ENCODE measurements at regions not wholly inside any gene's neighbourhood (a gene's known extent, or its start where the extent isn't known, plus 50 kb on each side); places are given as distances from the start of the nearest gene placed in this dataset.
"Not testable (repeated sequence)": the region's sequence is repeated elsewhere in the genome, so short reads cannot be mapped to it uniquely, and the experiment has no call there.

DNA sequence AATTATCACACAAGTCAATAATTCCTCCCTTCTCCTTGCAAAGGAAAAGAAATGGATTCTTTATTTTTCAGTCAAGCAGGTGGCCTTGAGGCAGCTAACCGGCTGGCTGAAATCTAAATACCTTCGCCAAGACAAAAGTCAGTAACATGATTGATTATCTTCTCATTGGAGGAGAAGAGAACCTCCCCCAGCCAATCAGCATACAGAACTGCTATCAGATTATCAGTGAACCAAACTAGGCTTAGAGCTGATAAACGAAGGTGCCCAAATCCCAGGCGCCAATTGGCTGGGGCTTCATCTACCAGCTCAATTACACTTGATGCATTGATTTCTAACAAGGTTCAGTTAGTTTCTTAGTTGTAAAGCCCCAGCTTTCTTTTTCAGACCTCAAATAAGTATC is 152.4 kb upstream of the NOCT start:
- no peaks in the 10 kb centered on the region for H3K79me2 ChIP-seq (ENCODE audit: low read length)
- no peaks in the 10 kb centered on the region for H3K9me2 ChIP-seq (replicated peaks; ENCODE audit: low read length)
- no peak overlapping the region for H3K27ac ChIP-seq (ENCODE audit: low read length)
- H3K4me1 ChIP-seq (ENCODE audit: insufficient read depth, low read length): no peaks in the 10 kb centered on the region
- POLR2A ChIA-PET (ENCODE audit: unreplicated experiment): no interaction called here
- H3K9me3 ChIP-seq (ENCODE audit: low read length): no peaks in the 10 kb centered on the region
- no peak for DNase-seq
- no peak for ATAC-seq
- no peak overlapping the region for H3K4me2 ChIP-seq (ENCODE audit: low read length)
- H3K36me3 ChIP-seq (ENCODE audit: low read depth, low read length): no peaks in the 10 kb centered on the region
- no peak overlapping the region for H3K4me3 ChIP-seq (ENCODE audit: low read length)
- H3K27me3 ChIP-seq (ENCODE audit: low read length): no peaks in the 10 kb centered on the region
- H3F3A ChIP-seq (ENCODE audit: low read length, unreplicated experiment): no peaks in the 10 kb centered on the region
- intact Hi-C loops (cut with micrococcal nuclease): no loop called here
- TF ChIP-seq EZH2phosphoT487 (IDR thresholded peaks at IDR 0.05; ENCODE audit: borderline replicate concordance, low read length): no peak
- TF ChIP-seq, protein P1, sequence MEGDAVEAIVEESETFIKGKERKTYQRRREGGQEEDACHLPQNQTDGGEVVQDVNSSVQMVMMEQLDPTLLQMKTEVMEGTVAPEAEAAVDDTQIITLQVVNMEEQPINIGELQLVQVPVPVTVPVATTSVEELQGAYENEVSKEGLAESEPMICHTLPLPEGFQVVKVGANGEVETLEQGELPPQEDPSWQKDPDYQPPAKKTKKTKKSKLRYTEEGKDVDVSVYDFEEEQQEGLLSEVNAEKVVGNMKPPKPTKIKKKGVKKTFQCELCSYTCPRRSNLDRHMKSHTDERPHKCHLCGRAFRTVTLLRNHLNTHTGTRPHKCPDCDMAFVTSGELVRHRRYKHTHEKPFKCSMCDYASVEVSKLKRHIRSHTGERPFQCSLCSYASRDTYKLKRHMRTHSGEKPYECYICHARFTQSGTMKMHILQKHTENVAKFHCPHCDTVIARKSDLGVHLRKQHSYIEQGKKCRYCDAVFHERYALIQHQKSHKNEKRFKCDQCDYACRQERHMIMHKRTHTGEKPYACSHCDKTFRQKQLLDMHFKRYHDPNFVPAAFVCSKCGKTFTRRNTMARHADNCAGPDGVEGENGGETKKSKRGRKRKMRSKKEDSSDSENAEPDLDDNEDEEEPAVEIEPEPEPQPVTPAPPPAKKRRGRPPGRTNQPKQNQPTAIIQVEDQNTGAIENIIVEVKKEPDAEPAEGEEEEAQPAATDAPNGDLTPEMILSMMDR (conservative IDR thresholded peaks at IDR 0.05; ENCODE audit: low read depth, low read length): no peak
- no peak for TF ChIP-seq EZH2 (IDR thresholded peaks at IDR 0.05; ENCODE audit: low read length, unreplicated experiment)
- no peaks in the 10 kb centered on the region for H4K20me1 ChIP-seq (ENCODE audit: low read length)
- H2AFZ ChIP-seq (ENCODE audit: low read length): no peak overlapping the region
- no peak overlapping the region for H3K9ac ChIP-seq (ENCODE audit: low read length)
- BruUV-seq (replicated peaks): no TSS peak
- CTCF ChIA-PET: no interaction called here

DNA sequence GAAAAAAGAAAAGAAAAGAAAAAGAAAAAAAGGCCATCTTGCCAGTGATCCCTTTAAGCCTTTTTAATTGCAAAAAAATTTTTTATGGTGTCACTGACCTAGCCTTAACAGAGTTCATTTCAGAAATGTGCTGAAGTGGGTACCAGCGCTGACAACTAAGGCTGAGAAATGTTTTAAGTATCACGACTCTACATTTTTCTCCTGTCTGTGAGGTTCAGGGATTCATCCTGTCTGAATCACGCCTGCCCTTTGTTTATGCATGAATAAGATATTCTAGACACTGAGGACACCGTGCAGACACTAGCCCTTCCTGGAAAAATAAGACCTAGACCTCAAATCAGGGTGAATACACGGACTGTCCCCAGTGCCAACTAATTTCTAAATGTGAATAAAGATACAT is 154.4 kb upstream of the NOCT start:
- CTCF ChIA-PET: no interaction called here
- no peaks in the 10 kb centered on the region for H3F3A ChIP-seq (ENCODE audit: low read length, unreplicated experiment)

DNA sequence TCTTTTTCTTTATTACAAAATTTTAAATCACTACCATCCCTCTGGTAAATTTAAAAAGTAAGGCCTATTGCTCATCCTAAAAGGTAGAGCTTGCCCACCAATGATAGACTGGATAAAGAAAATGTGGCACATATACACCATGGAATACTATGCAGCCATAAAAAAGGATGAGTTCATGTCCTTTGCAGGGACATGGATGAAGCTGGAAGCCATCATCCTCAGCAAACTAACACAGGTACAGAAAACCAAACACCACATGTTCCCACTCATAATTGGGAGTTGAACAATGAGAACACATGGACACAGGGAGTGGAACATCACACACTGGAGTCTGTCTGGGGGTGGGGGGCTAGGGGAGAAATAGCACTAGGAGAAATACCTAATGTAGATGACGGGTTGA is 155.2 kb upstream of the NOCT start:
- H3K4me3 ChIP-seq (ENCODE audit: low read length); H3K79me2 ChIP-seq (ENCODE audit: low read length); H3K4me1 ChIP-seq (ENCODE audit: insufficient read depth, low read length); H3K4me2 ChIP-seq (ENCODE audit: low read length); H3F3A ChIP-seq (ENCODE audit: low read length, unreplicated experiment); H3K27ac ChIP-seq (ENCODE audit: low read length); intact Hi-C loops (cut with micrococcal nuclease); CTCF ChIA-PET; H2AFZ ChIP-seq (ENCODE audit: low read length); H3K9me3 ChIP-seq (ENCODE audit: low read length); H3K9ac ChIP-seq (ENCODE audit: low read length); H3K27me3 ChIP-seq (ENCODE audit: low read length); DNase-seq; H4K20me1 ChIP-seq (ENCODE audit: low read length); ATAC-seq; H3K9me2 ChIP-seq (replicated peaks; ENCODE audit: low read length); BruUV-seq (replicated peaks); H3K36me3 ChIP-seq (ENCODE audit: low read depth, low read length); POLR2A ChIA-PET (ENCODE audit: unreplicated experiment): not testable (repeated sequence)

More for the DNA sequence above, 154.4 kb upstream of the NOCT start:
- no peaks in the 10 kb centered on the region for H3K27me3 ChIP-seq (ENCODE audit: low read length)
- no peak for DNase-seq
- no TSS peak for BruUV-seq (replicated peaks)
- no peaks in the 10 kb centered on the region for H3K9me3 ChIP-seq (ENCODE audit: low read length)
- TF ChIP-seq EZH2 (IDR thresholded peaks at IDR 0.05; ENCODE audit: low read length, unreplicated experiment) (no peak), EZH2phosphoT487 (IDR thresholded peaks at IDR 0.05; ENCODE audit: borderline replicate concordance, low read length) (no peak)
- TF ChIP-seq, protein P1 (conservative IDR thresholded peaks at IDR 0.05; ENCODE audit: low read depth, low read length): no peak
- ATAC-seq: no peak
- H4K20me1 ChIP-seq (ENCODE audit: low read length): no peaks in the 10 kb centered on the region
- intact Hi-C loops (cut with micrococcal nuclease): no loop called here
- no peaks in the 10 kb centered on the region for H3K79me2 ChIP-seq (ENCODE audit: low read length)
- H3K9me2 ChIP-seq (replicated peaks; ENCODE audit: low read length): no peaks in the 10 kb centered on the region
- no peak overlapping the region for H3K4me3 ChIP-seq (ENCODE audit: low read length)
- H3K27ac ChIP-seq (ENCODE audit: low read length): no peak overlapping the region
- H3K4me1 ChIP-seq (ENCODE audit: insufficient read depth, low read length): no peaks in the 10 kb centered on the region
- no peak overlapping the region for H3K4me2 ChIP-seq (ENCODE audit: low read length)
- H3K36me3 ChIP-seq (ENCODE audit: low read depth, low read length): no peaks in the 10 kb centered on the region
- H2AFZ ChIP-seq (ENCODE audit: low read length): no peak overlapping the region
- POLR2A ChIA-PET (ENCODE audit: unreplicated experiment): no interaction called here
- no peak overlapping the region for H3K9ac ChIP-seq (ENCODE audit: low read length)

Measured in PC-3 (cell line).